ENCODE measurements at regions not wholly inside any gene's neighbourhood (a gene's known extent, or its start where the extent isn't known, plus 50 kb on each side); places are given as distances from the start of the nearest gene placed in this dataset.

GRCh38 chr19:7419777-7420439 lies 68.9 kb downstream of the PEX11G start:
- Histone ChIP-seq H3K27me3 (replicated peaks; ENCODE audit: control insufficient read depth, insufficient read depth, low read length) (no peaks in the 10 kb centered on the region), H3K9ac (ENCODE audit: low read length) (no peak overlapping the region)
- no peak for DNase-seq (ENCODE audit: low read depth)

GRCh38 chr19:7421941-7422744 lies 66.7 kb downstream of the PEX11G start:
- no peak overlapping the region for H3K4me3 ChIP-seq (ENCODE audit: low read length)
- DNase-seq (ENCODE audit: low read depth), result no peak

More at GRCh38 chr19:7419777-7420439, 68.9 kb downstream of the PEX11G start:
- Histone ChIP-seq H3K4me3 (ENCODE audit: low read length) (no peak overlapping the region), H3K36me3 (ENCODE audit: control insufficient read depth, insufficient read depth, low read length, severe bottlenecking) (peaks cover 3% of the 10 kb centered on the region), H3K9me3 (ENCODE audit: control insufficient read depth, low read length) (no peaks in the 10 kb centered on the region), H3K4me1 (ENCODE audit: control insufficient read depth, insufficient read depth, low read length) (no peaks in the 10 kb centered on the region)

More at GRCh38 chr19:7421941-7422744, 66.7 kb downstream of the PEX11G start:
- Histone ChIP-seq H3K36me3 (ENCODE audit: control insufficient read depth, insufficient read depth, low read length, severe bottlenecking) (peaks cover 3% of the 10 kb centered on the region), H3K9ac (ENCODE audit: low read length) (no peak overlapping the region), H3K4me1 (ENCODE audit: control insufficient read depth, insufficient read depth, low read length) (no peaks in the 10 kb centered on the region), H3K27me3 (replicated peaks; ENCODE audit: control insufficient read depth, insufficient read depth, low read length) (no peaks in the 10 kb centered on the region), H3K9me3 (ENCODE audit: control insufficient read depth, low read length) (no peaks in the 10 kb centered on the region)
